Suprapubic skin (tissue), 3 donors: ENCODE measurements at regions not wholly inside any gene's neighbourhood (a gene's known extent, or its start where the extent isn't known, plus 50 kb on each side); places are given as distances from the start of the nearest gene placed in this dataset.

Experiments
- EP300 ChIP-seq: sonication (generic); formaldehyde crosslinking; IDR thresholded peaks from one replicate; pipeline ENCODE4 v1.6.1; 2017; ENCODE audit warnings: antibody characterized with exemption
- POLR2A ChIP-seq, 2 donors: fragments of 450-650 bp; IDR thresholded peaks; one replicate each; pipeline ENCODE4 v1.6.1; 2017; ENCODE audit warnings: antibody characterized with exemption in 2 of 2, mild to moderate bottlenecking in 2 of 2, moderate library complexity in 2 of 2
- TF ChIP-seq, protein P1 (sequence below), 2 donors: fragments of 200-600 bp in 1 of 2; fragments of 450-650 bp in 1 of 2; sonication (generic) in 1 of 2; IDR thresholded peaks; one replicate each; pipeline ENCODE4 v1.5.1; 2016 to 2019; ENCODE audit warnings: antibody characterized with exemption in 2 of 2, mild to moderate bottlenecking in 1 of 2, moderate library complexity in 1 of 2

DNA sequence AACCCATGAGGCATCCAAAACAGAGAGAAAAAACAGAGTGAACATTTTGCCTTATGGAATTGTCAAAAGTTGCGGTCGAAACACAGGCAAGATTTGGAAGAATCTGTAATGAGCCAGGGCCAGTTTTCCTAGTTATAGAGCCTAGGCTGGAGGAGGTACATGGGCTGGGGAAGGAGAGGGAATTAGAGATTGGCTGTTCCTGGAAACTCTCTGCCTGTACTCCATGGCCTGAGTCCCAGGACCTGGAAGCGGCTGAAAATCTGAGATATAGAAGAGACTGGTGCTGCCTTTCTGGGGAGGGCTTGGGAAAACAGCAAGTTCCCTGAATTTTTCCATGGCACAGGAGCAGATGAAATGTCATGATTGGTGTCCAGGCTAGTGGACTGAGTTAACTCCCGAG, 122.8 kb upstream of the KLF12 start:
- TF ChIP-seq, protein P1, sequence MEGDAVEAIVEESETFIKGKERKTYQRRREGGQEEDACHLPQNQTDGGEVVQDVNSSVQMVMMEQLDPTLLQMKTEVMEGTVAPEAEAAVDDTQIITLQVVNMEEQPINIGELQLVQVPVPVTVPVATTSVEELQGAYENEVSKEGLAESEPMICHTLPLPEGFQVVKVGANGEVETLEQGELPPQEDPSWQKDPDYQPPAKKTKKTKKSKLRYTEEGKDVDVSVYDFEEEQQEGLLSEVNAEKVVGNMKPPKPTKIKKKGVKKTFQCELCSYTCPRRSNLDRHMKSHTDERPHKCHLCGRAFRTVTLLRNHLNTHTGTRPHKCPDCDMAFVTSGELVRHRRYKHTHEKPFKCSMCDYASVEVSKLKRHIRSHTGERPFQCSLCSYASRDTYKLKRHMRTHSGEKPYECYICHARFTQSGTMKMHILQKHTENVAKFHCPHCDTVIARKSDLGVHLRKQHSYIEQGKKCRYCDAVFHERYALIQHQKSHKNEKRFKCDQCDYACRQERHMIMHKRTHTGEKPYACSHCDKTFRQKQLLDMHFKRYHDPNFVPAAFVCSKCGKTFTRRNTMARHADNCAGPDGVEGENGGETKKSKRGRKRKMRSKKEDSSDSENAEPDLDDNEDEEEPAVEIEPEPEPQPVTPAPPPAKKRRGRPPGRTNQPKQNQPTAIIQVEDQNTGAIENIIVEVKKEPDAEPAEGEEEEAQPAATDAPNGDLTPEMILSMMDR (IDR thresholded peaks at IDR 0.05), result no peak
- TF ChIP-seq EP300 (no peak), POLR2A (IDR thresholded peaks at IDR 0.05) (no peak)
